Endothelial cell of umbilical vein (primary cell): ENCODE measurements at regions not wholly inside any gene's neighbourhood (a gene's known extent, or its start where the extent isn't known, plus 50 kb on each side); places are given as distances from the start of the nearest gene placed in this dataset.

Experiments used
- CTCF ChIP-seq, 2 donors: IDR thresholded peaks; 1 replicate in 1 of 2; 2 replicates in 1 of 2; pipeline ENCODE4 v1.5.1; 2011; ENCODE audit warnings: low read length in 2 of 2, mild to moderate bottlenecking in 2 of 2, moderate library complexity in 2 of 2, control low read depth in 1 of 2, inconsistent platforms in 1 of 2, low read depth in 1 of 2; ENCODE audit not compliant: insufficient read depth in 1 of 2; ENCODE audit errors: extremely low read depth in 1 of 2
- EZH2 ChIP-seq: IDR thresholded peaks from 2 replicates; pipeline ENCODE4 v1.6.1; 2012; ENCODE audit warnings: borderline replicate concordance, low read depth, mild to moderate bottlenecking, moderate library complexity, low read length, inconsistent platforms; ENCODE audit not compliant: severe bottlenecking
- FOS ChIP-seq: IDR thresholded peaks from 2 replicates; pipeline ENCODE4 v1.6.1; 2011; ENCODE audit warnings: mild to moderate bottlenecking, low read length, moderate library complexity, borderline replicate concordance; ENCODE audit not compliant: insufficient read depth
- JUN ChIP-seq: IDR thresholded peaks from 2 replicates; pipeline ENCODE4 v1.6.1; 2011; ENCODE audit warnings: borderline replicate concordance, low read depth; ENCODE audit not compliant: insufficient read length, insufficient read depth
- MAX ChIP-seq: IDR thresholded peaks from 2 replicates; pipeline ENCODE4 v1.6.1; 2011; ENCODE audit not compliant: insufficient read depth, insufficient read length
- POLR2A ChIP-seq: IDR thresholded peaks from 2 replicates; pipeline ENCODE4 v1.6.1; 2012; ENCODE audit warnings: low read depth, mild to moderate bottlenecking, control low read depth, low read length
- POLR2AphosphoS5 ChIP-seq: IDR thresholded peaks from 2 replicates; pipeline ENCODE4 v1.6.1; 2012; ENCODE audit warnings: low read depth, mild to moderate bottlenecking, control low read depth, low read length, moderate library complexity; ENCODE audit not compliant: insufficient read depth

- TF ChIP-seq POLR2A = no peak
- TF ChIP-seq EZH2 = no peak
- TF ChIP-seq FOS = no peak
- no peak for TF ChIP-seq CTCF (IDR thresholded peaks at IDR 0.05; ENCODE audit: extremely low read depth in 1 of 2, insufficient read depth in 1 of 2, low read depth in 1 of 2, low read length in 2 of 2)
- TF ChIP-seq JUN = no peak
- TF ChIP-seq POLR2AphosphoS5 = no peak
- no peak for TF ChIP-seq MAX
Measured at GRCh38 chr2:133974353-133974752, 279.5 kb upstream of the MGAT5 start.
